DMS153 (cell line): ENCODE measurements at regions not wholly inside any gene's neighbourhood (a gene's known extent, or its start where the extent isn't known, plus 50 kb on each side); places are given as distances from the start of the nearest gene placed in this dataset.

Source experiments
- DNase-seq: peaks from one replicate; lab custom pipeline; 2025; lab: John Stamatoyannopoulos, UW

- DNase-seq = no peak
Measured at GRCh38 chr10:3312403-3312940, 139.9 kb upstream of the PITRM1 start.

GRCh38 chr10:3310016-3310784 is 137.6 kb upstream of the PITRM1 start:
- DNase-seq = no peak

- no peak for DNase-seq
Measured at GRCh38 chr10:3306050-3306449, 133.5 kb upstream of the PITRM1 start.

GRCh38 chr10:3295582-3296151 is 123.1 kb upstream of the PITRM1 start:
- peak; percentile 23 for DNase-seq

- DNase-seq = peak; percentile 25
Measured at GRCh38 chr10:3294919-3295581, 122.5 kb upstream of the PITRM1 start.

GRCh38 chr10:3293581-3294431 is 121.2 kb upstream of the PITRM1 start:
- DNase-seq = no peak

- no peak for DNase-seq
Measured at GRCh38 chr10:3292636-3293035, 120.1 kb upstream of the PITRM1 start.

GRCh38 chr10:3290550-3290949 is 118.0 kb upstream of the PITRM1 start:
- DNase-seq = no peak

GRCh38 chr10:3287572-3288445 is 115.2 kb upstream of the PITRM1 start:
- peak; percentile 48 for DNase-seq

- DNase-seq = no peak
Measured at GRCh38 chr10:3282674-3283017, 110.1 kb upstream of the PITRM1 start.

- no peak for DNase-seq
Measured at GRCh38 chr10:3281941-3282673, 109.5 kb upstream of the PITRM1 start.

- DNase-seq = no peak
Measured at GRCh38 chr10:3278771-3279170, 106.2 kb upstream of the PITRM1 start.

- DNase-seq = no peak
Measured at GRCh38 chr10:3277566-3277965, 105.0 kb upstream of the PITRM1 start.

- no peak for DNase-seq
Measured at GRCh38 chr10:3274414-3274813, 101.8 kb upstream of the PITRM1 start.

- no peak for DNase-seq
Measured at GRCh38 chr10:3273966-3274365, 101.4 kb upstream of the PITRM1 start.

- DNase-seq = no peak
Measured at GRCh38 chr10:3272300-3272699, 99.7 kb upstream of the PITRM1 start.

- no peak for DNase-seq
Measured at GRCh38 chr10:3271354-3272115, 99.0 kb upstream of the PITRM1 start.

- no peak for DNase-seq
Measured at GRCh38 chr10:3270577-3271316, 98.2 kb upstream of the PITRM1 start.

GRCh38 chr10:3268025-3268424 is 95.4 kb upstream of the PITRM1 start:
- DNase-seq = no peak
